ENCODE measurements at regions not wholly inside any gene's neighbourhood (a gene's known extent, or its start where the extent isn't known, plus 50 kb on each side); places are given as distances from the start of the nearest gene placed in this dataset.
"Not testable (repeated sequence)": the region's sequence is repeated elsewhere in the genome, so short reads cannot be mapped to it uniquely, and the experiment has no call there.

GRCh38 chr12:46515829-46516228 is 143.3 kb upstream of the SLC38A2 start:
- no peak for DNase-seq

GRCh38 chr12:46514886-46515285 is 142.3 kb upstream of the SLC38A2 start:
- DNase-seq, result no peak

GRCh38 chr12:46510257-46510656 is 137.7 kb upstream of the SLC38A2 start:
- not testable (repeated sequence) for DNase-seq

GRCh38 chr12:46509135-46509534 is 136.6 kb upstream of the SLC38A2 start:
- DNase-seq, result no peak

- DNase-seq, result no peak
These were observed 136.1 kb upstream of the SLC38A2 start for GRCh38 chr12:46508651-46509050.

GRCh38 chr12:46507766-46508165 is 135.2 kb upstream of the SLC38A2 start:
- no peak for DNase-seq

DNA sequence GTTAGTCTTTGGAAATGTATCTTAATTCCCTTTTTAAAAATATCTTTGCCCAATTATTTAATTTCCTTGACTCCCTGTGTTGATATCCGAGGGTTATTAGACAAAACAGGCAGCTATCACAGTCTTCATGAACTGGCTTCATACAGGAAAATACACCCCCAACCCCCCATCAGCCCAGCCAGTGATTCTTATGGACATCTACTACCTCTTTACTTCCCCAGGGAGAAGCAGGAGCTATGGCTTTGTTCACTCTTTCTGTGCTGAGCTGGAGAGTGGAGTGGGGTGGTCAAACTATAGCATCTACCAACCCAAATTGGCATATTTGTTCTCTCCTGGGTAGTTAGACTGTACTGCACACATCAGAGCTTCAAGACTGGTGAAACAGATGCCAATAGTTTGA is 134.4 kb upstream of the SLC38A2 start:
- DNase-seq, result no peak

DNA sequence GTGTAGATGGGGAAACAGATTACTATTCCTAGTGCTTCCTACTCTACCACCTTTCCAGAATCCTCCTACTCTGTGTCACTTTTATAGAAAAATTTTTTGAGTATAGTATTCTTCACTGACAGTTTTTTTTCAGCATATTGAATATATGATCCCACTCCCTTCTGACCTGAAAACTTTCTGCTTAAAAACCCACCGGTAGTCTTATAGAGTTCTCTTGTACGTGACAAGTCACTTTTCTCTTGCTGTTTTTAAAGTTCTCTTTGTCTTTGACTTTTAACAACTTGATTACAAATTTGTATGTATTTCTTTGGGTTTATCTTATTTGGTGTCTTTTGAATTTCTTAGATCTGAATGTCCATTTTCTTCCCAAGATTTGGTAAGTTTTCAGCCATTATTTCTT is 133.6 kb upstream of the SLC38A2 start:
- no peak for DNase-seq

- DNase-seq, result no peak
These were observed 131.9 kb upstream of the SLC38A2 start for GRCh38 chr12:46504494-46504893.

DNA sequence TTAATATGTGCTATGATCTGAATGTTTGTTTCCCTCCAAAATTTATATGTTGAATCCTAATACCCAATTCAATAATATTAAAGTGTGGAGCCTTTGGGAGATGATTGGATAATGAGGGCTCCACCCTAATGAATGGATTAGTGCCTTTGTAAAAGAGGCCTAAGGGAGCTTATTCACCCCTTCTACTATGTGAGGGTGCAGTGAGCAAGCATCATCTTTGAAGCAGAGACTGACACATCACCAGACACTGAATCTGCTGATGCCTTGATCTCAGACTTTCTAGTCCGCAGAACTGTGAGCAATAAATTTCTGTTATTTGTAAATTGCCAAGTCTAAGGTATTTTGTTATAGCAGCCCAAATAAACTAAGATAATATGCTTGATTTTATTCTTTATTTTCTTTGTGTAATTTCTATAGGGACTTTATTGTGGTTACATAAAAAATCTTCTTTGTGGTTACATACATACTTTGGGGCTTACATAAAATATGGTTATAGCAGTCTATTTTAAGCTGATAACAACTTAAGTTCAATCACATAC is 131.1 kb upstream of the SLC38A2 start:
- DNase-seq, result no peak

- DNase-seq, result no peak
These were observed 128.1 kb upstream of the SLC38A2 start for GRCh38 chr12:46500673-46501072.

DNA sequence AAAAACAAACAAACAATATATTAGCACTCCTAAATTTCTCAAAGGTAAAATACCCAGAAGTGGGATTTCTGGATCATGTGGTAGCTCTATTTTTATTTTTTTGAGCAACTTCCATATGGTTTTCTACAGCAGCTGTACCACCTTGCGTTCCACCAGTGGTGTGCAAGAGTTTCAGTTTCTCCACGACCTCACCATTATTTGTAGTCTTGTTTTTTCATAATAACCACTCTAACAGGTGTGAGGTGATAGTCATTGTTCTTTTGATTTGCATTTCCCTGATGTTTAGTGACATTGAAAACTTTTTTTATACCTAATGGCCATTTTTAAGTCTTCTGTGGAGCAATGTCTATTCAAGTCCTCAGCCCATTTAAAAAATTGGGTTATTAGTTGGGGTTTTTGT is 127.3 kb upstream of the SLC38A2 start:
- no peak for DNase-seq

GRCh38 chr12:46499226-46499625 is 126.7 kb upstream of the SLC38A2 start:
- no peak for DNase-seq

- no peak for DNase-seq
These were observed 125.2 kb upstream of the SLC38A2 start for GRCh38 chr12:46497739-46498138.

GRCh38 chr12:46494424-46494823 is 121.9 kb upstream of the SLC38A2 start:
- no peak for DNase-seq

DNA sequence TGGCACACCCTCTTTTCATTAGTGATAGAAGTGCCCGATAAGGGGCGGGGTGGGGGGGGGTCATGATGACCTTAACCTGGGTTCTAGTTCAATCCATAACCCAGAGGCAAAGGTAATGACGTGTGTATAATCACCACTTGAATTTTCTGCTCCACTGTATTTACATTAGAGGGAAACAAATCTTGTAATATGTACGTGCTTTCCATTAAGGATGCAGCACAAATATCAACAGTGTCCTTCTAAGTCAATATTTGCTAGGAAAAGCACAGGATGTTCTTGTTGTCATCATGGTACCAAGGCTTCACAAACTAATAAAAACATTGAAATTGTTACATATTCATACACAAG is 121.2 kb upstream of the SLC38A2 start:
- DNase-seq, result no peak

- DNase-seq, result no peak
These were observed 120.7 kb upstream of the SLC38A2 start for GRCh38 chr12:46493150-46493833.

DNA sequence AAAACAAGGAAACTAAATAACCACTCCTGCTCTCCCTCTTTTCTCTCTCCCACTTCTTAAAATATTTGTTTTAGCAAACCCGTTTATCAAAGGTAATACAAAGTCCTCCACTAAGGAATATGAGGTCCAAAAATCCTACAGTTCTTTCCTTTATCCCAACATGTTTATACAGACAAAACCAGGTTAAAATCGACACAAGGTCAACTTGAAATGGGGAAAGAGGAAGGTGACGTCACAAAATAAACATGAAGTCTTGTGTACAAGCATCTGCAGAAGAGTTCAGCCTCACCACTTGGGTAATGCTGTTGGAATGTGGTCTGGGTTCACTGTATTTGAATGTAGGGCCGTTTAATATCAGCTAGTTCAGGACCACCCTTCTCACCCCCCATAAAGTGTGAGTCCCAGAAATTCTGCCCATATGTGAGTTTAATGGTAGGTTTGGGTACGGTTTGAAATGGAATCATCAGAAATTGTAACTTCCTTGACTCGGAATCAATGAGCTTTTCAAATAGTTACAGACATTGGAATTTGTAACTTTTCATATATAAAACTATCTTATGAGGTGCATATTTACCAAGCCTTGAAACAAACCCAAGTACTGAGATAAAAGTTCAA is 120.0 kb upstream of the SLC38A2 start:
- DNase-seq, result no peak

GRCh38 chr12:46491548-46491947 is 119.0 kb upstream of the SLC38A2 start:
- no peak for DNase-seq

GRCh38 chr12:46490635-46491034 is 118.1 kb upstream of the SLC38A2 start:
- DNase-seq, result no peak

DNA sequence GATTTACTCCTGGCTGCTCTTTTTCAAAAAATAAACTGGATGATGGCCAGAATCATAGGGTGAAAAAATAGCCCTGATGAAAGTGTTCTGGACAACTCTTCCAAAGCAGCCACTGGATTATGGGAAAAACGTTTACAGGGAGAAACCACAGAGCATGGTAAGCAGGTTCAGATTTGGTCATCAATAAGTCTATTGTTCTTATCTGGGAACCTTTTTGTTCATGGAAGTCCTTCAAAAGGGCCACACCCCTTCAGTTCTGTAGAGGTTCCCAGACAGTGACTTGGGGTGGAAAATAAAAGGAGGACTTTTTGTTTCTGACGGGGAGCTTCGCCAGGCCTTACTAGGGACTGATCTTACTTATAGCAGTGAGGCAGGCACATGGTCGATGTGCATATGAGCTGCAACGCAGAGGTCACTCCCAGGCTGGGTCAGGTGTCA is 117.4 kb upstream of the SLC38A2 start:
- no peak for DNase-seq

DNA sequence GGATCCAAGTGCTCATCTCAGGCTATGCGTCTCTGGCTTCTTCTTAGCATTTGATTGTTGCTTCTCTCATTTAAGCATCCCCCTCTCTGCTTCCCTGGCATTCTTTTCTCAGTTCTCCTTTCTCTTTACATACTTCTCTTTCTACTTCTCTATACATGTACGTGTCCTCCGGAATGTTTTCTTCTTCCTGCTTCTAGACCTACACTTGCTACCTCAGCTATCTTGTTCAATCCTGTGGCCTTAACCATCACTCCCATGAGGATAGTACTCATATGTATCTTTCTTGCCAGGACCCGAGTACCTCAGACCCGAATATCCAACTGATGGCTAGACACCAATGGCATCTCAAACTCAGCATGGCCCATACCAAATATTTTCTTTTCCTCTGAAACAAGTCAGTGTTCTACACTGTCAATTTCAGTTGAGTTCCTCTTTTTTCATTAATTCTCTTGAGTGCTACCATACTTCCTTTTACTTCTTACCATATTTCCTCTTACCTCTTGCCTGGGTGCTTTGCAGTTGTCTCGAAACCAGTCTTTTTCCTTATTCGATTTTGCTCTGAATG is 115.1 kb upstream of the SLC38A2 start:
- DNase-seq, result no peak

DNA sequence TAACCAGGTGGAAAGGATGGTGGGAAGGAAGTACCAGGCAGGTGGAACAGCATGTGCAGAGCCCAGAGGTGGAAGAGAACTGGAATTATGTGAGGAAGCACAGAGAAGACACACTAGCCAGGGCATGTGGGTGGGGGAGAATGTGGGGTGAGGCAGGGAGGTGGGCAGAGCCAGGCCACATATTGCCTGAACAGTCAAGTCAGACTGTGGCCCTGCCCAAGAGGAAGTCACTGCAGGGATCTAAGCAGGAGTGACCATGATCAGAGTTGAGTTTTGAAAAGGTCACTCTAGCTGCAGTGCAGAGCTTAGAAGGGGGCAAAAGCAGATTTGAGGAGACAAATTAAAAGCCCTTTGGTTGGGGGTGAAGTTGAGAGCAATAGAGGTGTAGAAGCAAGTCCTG is 114.0 kb upstream of the SLC38A2 start:
- no peak for DNase-seq

- no peak for DNase-seq
These were observed 113.3 kb upstream of the SLC38A2 start for GRCh38 chr12:46485853-46486252.
